ENCODE measurements at regions not wholly inside any gene's neighbourhood (a gene's known extent, or its start where the extent isn't known, plus 50 kb on each side); places are given as distances from the start of the nearest gene placed in this dataset.

- TF ChIP-seq CTCF (IDR thresholded peaks at IDR 0.05; ENCODE audit: extremely low read depth, low read depth, low read length) = no peak
- Histone ChIP-seq H3K27me3 (ENCODE audit: insufficient read depth, low read length) (no peaks in the 10 kb centered on the region), H4K20me1 (ENCODE audit: insufficient read depth, low read length) (no peaks in the 10 kb centered on the region), H3K79me2 (ENCODE audit: insufficient read depth, low read length) (no peaks in the 10 kb centered on the region), H3K4me1 (ENCODE audit: insufficient read depth, low read length) (no peaks in the 10 kb centered on the region), H3K4me3 (ENCODE audit: insufficient read depth, low read length) (no peak overlapping the region), H2AFZ (ENCODE audit: low read length) (no peak overlapping the region), H3K27ac (ENCODE audit: low read depth, low read length) (no peak overlapping the region), H3K36me3 (ENCODE audit: insufficient read depth, low read length) (no peaks in the 10 kb centered on the region), H3K4me2 (ENCODE audit: insufficient read depth, low read length) (no peak overlapping the region), H3K9me3 (ENCODE audit: low read depth, low read length) (peaks cover 4% of the 10 kb centered on the region)
- DNase-seq (ENCODE audit: insufficient read length, low spot score, missing footprints) = no peak
Measured at GRCh38 chr19:31527443-31527842, 178.2 kb upstream of the TSHZ3 start.

- Histone ChIP-seq H3K27me3 (ENCODE audit: insufficient read depth, low read length) (no peaks in the 10 kb centered on the region), H3K4me2 (ENCODE audit: insufficient read depth, low read length) (no peak overlapping the region), H4K20me1 (ENCODE audit: insufficient read depth, low read length) (no peaks in the 10 kb centered on the region), H3K9me3 (ENCODE audit: low read depth, low read length) (peaks cover 4% of the 10 kb centered on the region), H3K4me3 (ENCODE audit: insufficient read depth, low read length) (no peak overlapping the region), H2AFZ (ENCODE audit: low read length) (no peak overlapping the region), H3K79me2 (ENCODE audit: insufficient read depth, low read length) (no peaks in the 10 kb centered on the region), H3K36me3 (ENCODE audit: insufficient read depth, low read length) (no peaks in the 10 kb centered on the region), H3K4me1 (ENCODE audit: insufficient read depth, low read length) (no peaks in the 10 kb centered on the region), H3K27ac (ENCODE audit: low read depth, low read length) (no peak overlapping the region)
- DNase-seq (ENCODE audit: insufficient read length, low spot score, missing footprints) = no peak
- no peak for TF ChIP-seq CTCF (IDR thresholded peaks at IDR 0.05; ENCODE audit: extremely low read depth, low read depth, low read length)
Measured at GRCh38 chr19:31528261-31528660, 179.0 kb upstream of the TSHZ3 start.

GRCh38 chr19:31529121-31529520 is 179.9 kb upstream of the TSHZ3 start:
- H3K36me3 ChIP-seq (ENCODE audit: insufficient read depth, low read length) = no peaks in the 10 kb centered on the region
- DNase-seq (ENCODE audit: insufficient read length, low spot score, missing footprints) = no peak
- H3K4me3 ChIP-seq (ENCODE audit: insufficient read depth, low read length) = no peak overlapping the region
- H3K9me3 ChIP-seq (ENCODE audit: low read depth, low read length) = peaks cover 4% of the 10 kb centered on the region
- H3K79me2 ChIP-seq (ENCODE audit: insufficient read depth, low read length) = no peaks in the 10 kb centered on the region
- no peaks in the 10 kb centered on the region for H4K20me1 ChIP-seq (ENCODE audit: insufficient read depth, low read length)
- no peak overlapping the region for H3K4me2 ChIP-seq (ENCODE audit: insufficient read depth, low read length)
- H3K4me1 ChIP-seq (ENCODE audit: insufficient read depth, low read length) = no peaks in the 10 kb centered on the region
- H3K27ac ChIP-seq (ENCODE audit: low read depth, low read length) = no peak overlapping the region
- no peak overlapping the region for H2AFZ ChIP-seq (ENCODE audit: low read length)
- no peak for TF ChIP-seq CTCF (IDR thresholded peaks at IDR 0.05; ENCODE audit: extremely low read depth, low read depth, low read length)
- H3K27me3 ChIP-seq (ENCODE audit: insufficient read depth, low read length) = no peaks in the 10 kb centered on the region

GRCh38 chr19:31530781-31531180 is 181.5 kb upstream of the TSHZ3 start:
- Histone ChIP-seq H3K27ac (ENCODE audit: low read depth, low read length) (no peak overlapping the region), H4K20me1 (ENCODE audit: insufficient read depth, low read length) (no peaks in the 10 kb centered on the region), H3K36me3 (ENCODE audit: insufficient read depth, low read length) (no peaks in the 10 kb centered on the region), H3K4me2 (ENCODE audit: insufficient read depth, low read length) (no peak overlapping the region), H3K9me3 (ENCODE audit: low read depth, low read length) (peaks cover 4% of the 10 kb centered on the region), H3K27me3 (ENCODE audit: insufficient read depth, low read length) (no peaks in the 10 kb centered on the region), H3K4me3 (ENCODE audit: insufficient read depth, low read length) (no peak overlapping the region), H3K4me1 (ENCODE audit: insufficient read depth, low read length) (no peaks in the 10 kb centered on the region), H2AFZ (ENCODE audit: low read length) (no peak overlapping the region), H3K79me2 (ENCODE audit: insufficient read depth, low read length) (no peaks in the 10 kb centered on the region)
- TF ChIP-seq CTCF (IDR thresholded peaks at IDR 0.05; ENCODE audit: extremely low read depth, low read depth, low read length) = no peak
- no peak for DNase-seq (ENCODE audit: insufficient read length, low spot score, missing footprints)

All from osteoblast (primary cell).